ENCODE measurements at regions not wholly inside any gene's neighbourhood (a gene's known extent, or its start where the extent isn't known, plus 50 kb on each side); places are given as distances from the start of the nearest gene placed in this dataset.

- no peaks in the 10 kb centered on the region for H3K9me3 Mint-ChIP-seq
- no peak overlapping the region for H3K27ac Mint-ChIP-seq
- no peaks in the 10 kb centered on the region for H3K4me1 Mint-ChIP-seq
- H3K36me3 Mint-ChIP-seq (ENCODE audit: low read depth), result no peaks in the 10 kb centered on the region
- H3K4me3 Mint-ChIP-seq, result no peak overlapping the region
- intact Hi-C loops (cut with micrococcal nuclease), result no loop called here
- no peak for DNase-seq
- H3K27me3 Mint-ChIP-seq, result no peaks in the 10 kb centered on the region
Observed at GRCh38 chr5:103452089-103452488, 110.5 kb downstream of the NUDT12 start.

DNA sequence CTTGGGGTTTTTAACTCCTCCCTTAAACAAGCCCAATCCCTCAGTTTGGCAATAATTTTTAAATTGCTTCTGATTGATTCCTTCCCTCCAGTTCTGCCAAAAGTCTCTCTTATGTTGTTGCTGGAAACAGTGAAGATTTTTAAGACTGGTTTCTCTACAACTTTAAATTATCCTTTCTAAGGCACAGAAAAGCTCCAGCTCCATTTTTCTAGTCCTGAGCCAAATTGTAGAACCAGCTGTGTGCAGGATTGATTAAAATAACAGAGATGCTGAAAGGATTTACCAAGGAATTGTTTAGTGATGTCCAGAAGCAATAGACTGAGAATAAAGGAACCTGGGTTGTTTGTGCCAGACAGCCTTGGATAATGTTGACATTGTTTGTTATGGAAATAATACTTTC is 111.3 kb downstream of the NUDT12 start:
- no peaks in the 10 kb centered on the region for H3K9me3 Mint-ChIP-seq
- no peak for DNase-seq
- no peak overlapping the region for H3K4me3 Mint-ChIP-seq
- H3K36me3 Mint-ChIP-seq (ENCODE audit: low read depth), result no peaks in the 10 kb centered on the region
- no peaks in the 10 kb centered on the region for H3K4me1 Mint-ChIP-seq
- H3K27ac Mint-ChIP-seq, result no peak overlapping the region
- intact Hi-C loops (cut with micrococcal nuclease), result no loop called here
- H3K27me3 Mint-ChIP-seq, result no peaks in the 10 kb centered on the region

- H3K36me3 Mint-ChIP-seq (ENCODE audit: low read depth), result no peaks in the 10 kb centered on the region
- H3K9me3 Mint-ChIP-seq, result no peaks in the 10 kb centered on the region
- intact Hi-C loops (cut with micrococcal nuclease), result no loop called here
- H3K27me3 Mint-ChIP-seq, result no peaks in the 10 kb centered on the region
- no peak overlapping the region for H3K4me3 Mint-ChIP-seq
- no peak for DNase-seq
- H3K27ac Mint-ChIP-seq, result no peak overlapping the region
- H3K4me1 Mint-ChIP-seq, result no peaks in the 10 kb centered on the region
Observed at GRCh38 chr5:103450333-103451061, 112.1 kb downstream of the NUDT12 start.

GRCh38 chr5:103446813-103447212 is 115.8 kb downstream of the NUDT12 start:
- Mint-ChIP-seq H3K27me3 (no peaks in the 10 kb centered on the region), H3K27ac (no peak overlapping the region), H3K9me3 (no peaks in the 10 kb centered on the region), H3K4me1 (no peaks in the 10 kb centered on the region), H3K4me3 (no peak overlapping the region), H3K36me3 (ENCODE audit: low read depth) (no peaks in the 10 kb centered on the region)
- intact Hi-C loops (cut with micrococcal nuclease), result no loop called here
- no peak for DNase-seq

DNA sequence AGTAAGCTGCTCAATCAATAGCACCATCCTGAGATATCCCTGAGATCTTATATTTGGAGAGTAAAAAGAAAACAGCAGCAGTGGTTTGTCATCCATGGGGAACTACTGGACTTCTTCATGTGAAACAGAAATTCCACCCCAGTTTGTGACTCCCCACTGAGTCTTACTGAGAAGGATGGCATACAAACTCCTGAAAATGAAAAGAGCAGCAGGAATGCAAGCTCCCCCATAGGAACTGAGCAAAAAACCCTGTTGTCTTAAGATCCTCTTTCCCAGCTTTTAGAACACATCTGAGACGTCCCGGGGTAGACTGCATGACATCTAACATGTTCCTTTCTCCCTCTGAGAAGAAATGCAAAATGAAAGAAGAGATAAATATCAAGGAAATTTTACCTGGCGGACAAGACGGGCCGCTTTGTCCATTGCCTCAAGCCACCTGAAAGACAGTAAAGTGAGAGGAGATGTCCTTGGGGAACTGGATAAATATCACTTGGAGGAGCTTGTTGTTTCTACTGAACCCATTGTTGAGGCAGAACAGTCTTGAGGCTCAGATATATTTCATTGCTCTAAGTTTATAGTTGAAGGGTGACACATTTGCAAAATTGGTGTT is 117.1 kb downstream of the NUDT12 start:
- Mint-ChIP-seq H3K27me3 (no peaks in the 10 kb centered on the region), H3K27ac (no peak overlapping the region), H3K4me3 (no peak overlapping the region), H3K9me3 (no peaks in the 10 kb centered on the region), H3K4me1 (no peaks in the 10 kb centered on the region), H3K36me3 (ENCODE audit: low read depth) (no peaks in the 10 kb centered on the region)
- intact Hi-C loops (cut with micrococcal nuclease), result no loop called here
- DNase-seq, result no peak

GRCh38 chr5:103444333-103445038 is 118.1 kb downstream of the NUDT12 start:
- no peaks in the 10 kb centered on the region for H3K4me1 Mint-ChIP-seq
- H3K27me3 Mint-ChIP-seq, result no peaks in the 10 kb centered on the region
- H3K9me3 Mint-ChIP-seq, result peaks cover 6% of the 10 kb centered on the region
- H3K4me3 Mint-ChIP-seq, result no peak overlapping the region
- DNase-seq, result no peak
- H3K27ac Mint-ChIP-seq, result no peak overlapping the region
- intact Hi-C loops (cut with micrococcal nuclease), result no loop called here
- no peaks in the 10 kb centered on the region for H3K36me3 Mint-ChIP-seq (ENCODE audit: low read depth)

DNA sequence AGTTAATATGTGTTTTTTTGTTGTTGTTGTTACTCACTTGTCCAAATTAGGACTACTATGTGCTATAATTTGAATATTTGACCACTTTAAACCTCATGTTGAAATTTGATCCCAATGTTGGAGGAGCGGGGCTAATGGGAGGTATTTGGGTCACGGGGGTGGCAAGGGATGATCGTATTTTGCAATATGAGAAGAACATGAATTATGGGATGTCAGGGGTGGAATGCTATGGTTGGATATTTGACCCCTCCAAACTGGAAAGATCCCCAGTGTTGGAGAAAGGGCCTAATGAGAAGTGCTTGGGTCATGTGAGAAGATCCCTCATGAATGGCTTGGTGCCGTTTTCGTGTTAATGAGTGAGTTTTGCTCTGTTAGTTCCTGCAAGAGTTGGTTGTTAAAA is 119.8 kb downstream of the NUDT12 start:
- H3K27ac Mint-ChIP-seq, result no peak overlapping the region
- intact Hi-C loops (cut with micrococcal nuclease), result no loop called here
- H3K4me3 Mint-ChIP-seq, result no peak overlapping the region
- H3K36me3 Mint-ChIP-seq (ENCODE audit: low read depth), result no peaks in the 10 kb centered on the region
- H3K9me3 Mint-ChIP-seq, result peaks cover 11% of the 10 kb centered on the region
- H3K4me1 Mint-ChIP-seq, result no peaks in the 10 kb centered on the region
- peaks cover 2% of the 10 kb centered on the region for H3K27me3 Mint-ChIP-seq
- no peak for DNase-seq

- Mint-ChIP-seq H3K36me3 (ENCODE audit: low read depth) (no peaks in the 10 kb centered on the region), H3K4me3 (no peak overlapping the region), H3K9me3 (peaks cover 11% of the 10 kb centered on the region), H3K27ac (no peak overlapping the region), H3K27me3 (peaks cover 4% of the 10 kb centered on the region), H3K4me1 (no peaks in the 10 kb centered on the region)
- intact Hi-C loops (cut with micrococcal nuclease), result no loop called here
- DNase-seq, result no peak
Observed at GRCh38 chr5:103441523-103441922, 121.1 kb downstream of the NUDT12 start.

- no peak for DNase-seq
- Mint-ChIP-seq H3K27me3 (peaks cover 4% of the 10 kb centered on the region), H3K27ac (no peak overlapping the region), H3K4me1 (no peaks in the 10 kb centered on the region), H3K4me3 (no peak overlapping the region), H3K36me3 (ENCODE audit: low read depth) (no peaks in the 10 kb centered on the region), H3K9me3 (peaks cover 11% of the 10 kb centered on the region)
- intact Hi-C loops (cut with micrococcal nuclease), result no loop called here
Observed at GRCh38 chr5:103439007-103439406, 123.6 kb downstream of the NUDT12 start.

GRCh38 chr5:103436656-103437055 is 125.9 kb downstream of the NUDT12 start:
- Mint-ChIP-seq H3K9me3 (peaks cover 11% of the 10 kb centered on the region), H3K27me3 (peaks cover 5% of the 10 kb centered on the region), H3K4me3 (no peak overlapping the region), H3K36me3 (ENCODE audit: low read depth) (no peaks in the 10 kb centered on the region), H3K4me1 (no peaks in the 10 kb centered on the region), H3K27ac (no peak overlapping the region)
- intact Hi-C loops (cut with micrococcal nuclease), result no loop called here
- no peak for DNase-seq

GRCh38 chr5:103436112-103436511 is 126.5 kb downstream of the NUDT12 start:
- intact Hi-C loops (cut with micrococcal nuclease), result no loop called here
- Mint-ChIP-seq H3K36me3 (ENCODE audit: low read depth) (no peaks in the 10 kb centered on the region), H3K27me3 (peaks cover 9% of the 10 kb centered on the region), H3K4me3 (no peak overlapping the region), H3K27ac (no peak overlapping the region), H3K9me3 (peaks cover 11% of the 10 kb centered on the region), H3K4me1 (no peaks in the 10 kb centered on the region)
- DNase-seq, result no peak

GRCh38 chr5:103435136-103435889 is 127.3 kb downstream of the NUDT12 start:
- Mint-ChIP-seq H3K36me3 (ENCODE audit: low read depth) (no peaks in the 10 kb centered on the region), H3K4me1 (no peaks in the 10 kb centered on the region), H3K27me3 (peaks cover 9% of the 10 kb centered on the region), H3K27ac (no peak overlapping the region), H3K4me3 (no peak overlapping the region), H3K9me3 (peaks cover 10% of the 10 kb centered on the region)
- intact Hi-C loops (cut with micrococcal nuclease), result no loop called here
- no peak for DNase-seq

- intact Hi-C loops (cut with micrococcal nuclease), result no loop called here
- H3K4me1 Mint-ChIP-seq, result no peaks in the 10 kb centered on the region
- no peak overlapping the region for H3K4me3 Mint-ChIP-seq
- H3K27me3 Mint-ChIP-seq, result peaks cover 9% of the 10 kb centered on the region
- H3K36me3 Mint-ChIP-seq (ENCODE audit: low read depth), result no peaks in the 10 kb centered on the region
- peaks cover 5% of the 10 kb centered on the region for H3K9me3 Mint-ChIP-seq
- DNase-seq, result no peak
- no peak overlapping the region for H3K27ac Mint-ChIP-seq
Observed at GRCh38 chr5:103434057-103434456, 128.5 kb downstream of the NUDT12 start.

DNA sequence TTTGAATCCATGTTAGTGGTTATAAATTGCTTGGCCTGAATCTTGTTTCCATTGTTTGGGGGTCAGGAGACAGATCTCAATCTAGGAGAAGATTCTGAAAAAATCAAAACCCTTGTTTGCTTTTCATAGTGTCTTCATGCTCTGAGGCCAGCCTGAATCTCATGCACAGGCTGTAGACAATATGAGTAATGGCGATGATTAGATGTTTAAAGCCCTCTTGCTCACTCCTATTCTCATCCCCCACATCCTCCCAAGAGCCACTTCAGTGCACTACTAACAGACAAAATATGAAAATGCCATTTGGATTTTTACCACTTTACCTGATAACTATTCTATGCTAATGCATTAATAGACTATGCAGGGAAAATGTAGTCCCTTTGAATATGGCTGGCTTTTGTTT is 129.4 kb downstream of the NUDT12 start:
- Mint-ChIP-seq H3K27ac (no peak overlapping the region), H3K27me3 (peaks cover 6% of the 10 kb centered on the region), H3K36me3 (ENCODE audit: low read depth) (no peaks in the 10 kb centered on the region), H3K9me3 (no peaks in the 10 kb centered on the region), H3K4me3 (no peak overlapping the region), H3K4me1 (no peaks in the 10 kb centered on the region)
- intact Hi-C loops (cut with micrococcal nuclease), result no loop called here
- no peak for DNase-seq
